GM21515 (cell line): ENCODE measurements at regions not wholly inside any gene's neighbourhood (a gene's known extent, or its start where the extent isn't known, plus 50 kb on each side); places are given as distances from the start of the nearest gene placed in this dataset.
"Not testable (repeated sequence)": the region's sequence is repeated elsewhere in the genome, so short reads cannot be mapped to it uniquely, and the experiment has no call there.

Experiments used
- ATAC-seq: cut with Tn5 transposase; IDR thresholded peaks from one replicate; pipeline ENCODE4 v1.9.1; 2021; ENCODE audit not compliant: unreplicated experiment

DNA sequence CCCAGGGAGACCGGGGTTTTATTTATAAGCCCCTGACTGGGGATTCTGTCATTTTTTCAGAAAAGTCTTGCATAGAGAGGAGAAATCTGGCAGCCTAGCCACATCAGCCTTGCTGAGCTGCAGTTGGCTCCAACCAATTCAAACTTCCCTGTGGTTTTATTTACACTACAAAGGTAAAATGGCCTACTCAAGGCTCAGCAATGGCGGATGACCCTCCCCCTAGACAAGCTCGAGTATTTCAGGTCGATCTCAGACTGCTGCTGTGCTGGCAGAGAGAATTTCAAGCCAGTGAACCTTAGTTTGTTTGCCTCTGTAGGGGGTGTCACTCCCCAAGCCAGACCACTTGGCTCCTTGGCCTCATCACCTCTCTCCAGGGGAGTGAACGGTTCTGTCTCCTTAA, 52.9 kb downstream of the CDY2A start:
- ATAC-seq, result not testable (repeated sequence)

DNA sequence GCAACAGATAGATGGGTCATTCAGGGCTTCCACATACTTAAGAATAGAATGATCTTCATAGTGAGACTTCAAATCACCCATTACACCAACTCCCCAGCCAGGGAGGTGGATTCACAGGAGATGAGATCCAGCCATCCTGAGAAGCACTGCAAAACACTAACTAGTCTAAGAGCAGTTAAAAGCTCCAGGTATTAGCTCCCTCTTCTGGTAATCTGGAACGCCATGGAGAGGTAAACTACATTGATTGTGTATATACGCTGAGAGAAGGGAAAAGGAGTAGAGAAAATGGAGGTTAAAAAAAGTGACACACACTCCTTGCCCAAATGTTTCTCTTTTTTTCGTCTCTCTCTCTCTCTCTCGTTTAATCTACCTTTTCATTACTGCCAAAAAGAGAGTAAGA, 60.3 kb downstream of the CDY2A start:
- ATAC-seq, result not testable (repeated sequence)

DNA sequence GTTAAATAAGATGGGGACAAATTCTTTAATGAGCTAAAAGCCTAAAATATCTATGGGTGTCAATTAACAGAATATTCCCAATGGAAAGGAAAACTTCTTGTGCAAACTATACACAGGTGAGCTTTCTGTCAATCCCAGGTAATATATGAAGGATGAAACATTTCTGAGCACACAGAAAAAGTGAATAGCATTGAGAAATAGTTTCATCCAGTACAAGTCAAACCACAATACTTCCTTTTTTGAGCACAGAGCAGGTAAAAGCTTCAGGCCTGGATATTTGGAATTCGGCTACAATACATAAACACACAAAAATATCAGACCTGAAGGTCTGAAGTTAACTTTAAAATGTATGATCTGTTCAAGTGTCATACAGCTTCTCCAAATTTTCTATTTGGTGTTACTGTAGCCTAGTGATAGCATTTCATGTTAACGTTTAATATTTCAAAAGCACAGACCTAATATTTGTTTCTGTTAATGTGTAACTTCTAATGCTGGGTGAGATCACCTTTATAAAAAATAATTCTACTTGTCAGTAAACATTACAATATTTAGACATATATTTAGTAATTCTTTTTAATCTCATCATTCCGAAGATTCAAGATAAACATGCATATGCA, 60.9 kb downstream of the CDY2A start:
- ATAC-seq, result not testable (repeated sequence)

DNA sequence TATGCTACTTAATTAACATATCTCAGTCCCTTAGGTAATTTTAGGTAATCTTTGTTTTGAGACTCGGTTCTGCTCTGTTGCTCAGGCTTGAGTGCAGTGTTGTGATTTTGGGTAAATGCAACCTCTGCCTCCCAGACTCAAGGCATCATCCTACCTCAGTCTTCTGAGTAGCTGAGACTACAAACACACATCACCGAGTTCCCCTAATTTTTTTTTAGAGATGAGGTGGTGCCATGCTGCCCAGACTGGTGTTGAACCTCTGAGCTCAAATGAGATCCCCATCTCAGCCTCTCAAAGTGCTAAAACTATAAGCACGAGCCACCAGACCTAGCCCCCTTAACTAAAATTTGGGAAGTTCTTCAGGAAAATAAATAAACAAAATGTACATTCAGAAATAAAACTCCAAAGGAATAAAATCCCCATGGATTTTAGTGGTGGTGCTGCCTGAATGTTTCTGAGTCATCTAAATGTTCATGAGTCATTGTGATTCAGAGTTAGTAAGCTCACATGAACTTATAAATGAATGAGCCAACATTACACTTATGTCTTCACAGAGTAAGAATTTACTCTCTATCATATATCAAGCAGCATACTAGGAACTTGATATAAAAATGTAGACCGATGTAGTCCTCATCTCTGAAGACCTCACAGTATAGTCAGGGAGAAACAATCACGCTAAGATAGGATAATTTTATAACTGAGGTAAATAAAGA, 62.5 kb downstream of the CDY2A start:
- ATAC-seq, result not testable (repeated sequence)

DNA sequence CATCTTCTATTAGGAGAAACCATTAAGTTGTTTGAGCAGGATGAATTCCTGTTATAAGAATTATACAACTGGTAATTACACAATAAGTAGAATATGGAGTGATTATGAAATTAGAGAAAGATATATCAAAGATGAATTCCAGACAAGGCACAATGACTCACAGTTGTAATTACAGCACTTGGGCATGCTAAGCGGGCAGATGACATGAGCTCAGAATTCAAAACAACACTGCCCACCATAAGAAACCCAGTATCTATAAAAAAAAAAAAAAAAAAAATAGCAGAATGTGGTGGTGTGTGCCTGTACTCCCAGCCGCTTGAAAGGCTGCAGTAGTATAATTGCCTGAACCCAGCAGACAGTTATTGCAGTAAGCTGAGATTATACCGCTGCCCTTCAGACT, 67.4 kb downstream of the CDY2A start:
- not testable (repeated sequence) for ATAC-seq

DNA sequence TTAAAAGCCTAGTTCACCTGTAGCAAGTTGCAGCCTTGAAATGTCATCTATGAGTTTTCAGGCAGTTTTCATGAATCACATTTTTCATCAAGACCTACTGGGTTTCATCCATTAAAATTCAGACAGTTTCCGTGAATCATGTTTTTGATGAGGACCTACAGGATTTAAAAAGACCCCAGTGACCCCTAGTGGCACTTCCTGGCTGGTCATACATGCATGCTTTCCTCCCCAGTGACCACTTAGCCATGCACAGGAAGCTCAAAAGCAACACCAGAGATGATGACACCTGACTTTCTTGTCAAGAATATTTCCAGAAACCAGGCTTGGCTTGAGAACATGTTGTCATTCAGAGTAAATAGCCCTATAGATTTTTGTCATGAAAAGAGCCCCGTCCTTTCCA, 80.1 kb downstream of the CDY2A start:
- not testable (repeated sequence) for ATAC-seq

DNA sequence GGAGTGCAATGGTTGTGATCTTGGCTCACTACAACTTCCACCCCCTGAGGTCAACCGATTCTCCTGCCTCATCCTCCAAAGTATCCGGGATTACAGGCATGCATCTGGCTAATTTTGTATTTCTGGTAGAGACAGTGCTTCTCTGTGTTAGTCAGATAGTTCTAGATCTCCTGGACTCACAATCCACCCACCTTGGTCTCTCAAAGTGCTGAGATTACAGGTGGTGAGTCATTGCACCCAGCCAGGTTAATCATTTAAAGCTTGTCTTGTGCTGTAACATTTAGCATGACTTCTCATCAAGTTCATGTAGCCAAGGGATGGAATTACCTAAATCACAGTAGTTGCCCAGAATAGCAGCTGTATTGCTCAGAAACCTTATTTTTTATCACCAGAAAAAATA, 92.8 kb downstream of the CDY2A start:
- ATAC-seq, result not testable (repeated sequence)

DNA sequence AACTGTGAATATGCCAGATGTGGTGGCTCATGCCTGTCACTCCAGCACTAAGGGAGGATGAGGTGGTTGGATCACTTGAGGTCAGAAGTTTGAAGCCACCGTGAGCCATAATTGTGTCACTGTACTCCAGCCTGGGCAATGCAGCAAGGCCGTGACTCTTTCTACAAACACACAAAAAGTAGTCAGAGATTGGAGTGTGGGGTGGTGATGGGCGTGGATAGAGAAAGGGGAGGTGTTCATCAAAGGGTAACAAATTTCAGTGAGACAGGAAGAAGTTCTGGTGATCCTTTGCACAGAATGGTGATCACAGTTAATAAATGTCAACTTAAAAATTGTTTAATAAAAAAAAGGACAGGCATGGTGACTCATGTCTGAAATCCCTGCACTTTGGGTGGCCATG, 112.1 kb downstream of the CDY2A start:
- ATAC-seq, result not testable (repeated sequence)

DNA sequence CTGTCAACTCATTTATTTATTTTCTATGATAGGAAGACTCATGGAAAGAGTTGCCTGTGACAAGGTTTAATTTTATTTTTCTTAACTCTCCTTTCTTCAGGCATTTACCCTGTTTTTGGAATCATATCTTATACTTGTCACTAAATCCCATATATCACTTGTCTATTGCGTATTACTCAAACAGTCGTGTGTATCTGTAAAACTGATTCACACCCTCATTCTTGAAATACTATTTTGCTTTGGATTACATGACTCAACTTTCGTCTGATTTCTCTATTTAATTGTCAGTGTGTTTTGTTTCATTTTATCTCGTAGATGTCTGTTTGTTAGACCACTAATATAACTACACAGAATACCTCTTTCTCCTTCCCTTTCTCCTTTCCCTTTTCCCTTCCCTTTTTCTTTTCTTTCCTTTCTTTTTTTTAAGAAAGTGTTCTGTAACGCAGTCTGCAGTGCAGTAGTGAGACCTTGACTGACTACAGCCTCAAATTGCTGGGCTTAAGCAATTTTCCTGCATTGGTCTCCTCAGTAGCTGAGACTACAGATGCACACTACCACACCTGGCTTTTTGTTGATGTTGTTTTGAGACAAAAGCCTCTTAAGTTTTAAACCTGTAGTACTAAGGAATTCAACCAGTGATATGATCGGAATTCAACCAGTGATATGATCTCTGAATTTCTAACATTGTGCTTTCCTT, 113.9 kb downstream of the CDY2A start:
- ATAC-seq, result not testable (repeated sequence)

DNA sequence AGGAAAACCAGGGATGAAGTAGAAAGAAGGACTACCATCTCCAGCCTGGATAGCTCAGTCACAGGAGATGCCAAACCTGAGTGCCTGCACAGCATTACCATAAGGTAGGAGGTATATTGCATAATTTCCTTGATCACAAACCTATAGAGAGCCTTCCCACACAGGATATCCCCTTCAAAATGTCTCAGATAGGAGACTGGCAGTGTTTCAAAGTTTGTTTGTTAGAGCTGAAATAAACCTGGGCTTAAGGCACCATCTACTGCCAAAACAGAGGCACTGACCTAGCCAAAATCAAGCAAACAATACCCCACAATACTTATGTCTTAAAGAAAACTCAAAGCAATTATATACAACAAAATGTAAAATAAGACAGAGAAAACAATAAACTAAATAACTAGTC, 120.8 kb downstream of the CDY2A start:
- ATAC-seq, result not testable (repeated sequence)

DNA sequence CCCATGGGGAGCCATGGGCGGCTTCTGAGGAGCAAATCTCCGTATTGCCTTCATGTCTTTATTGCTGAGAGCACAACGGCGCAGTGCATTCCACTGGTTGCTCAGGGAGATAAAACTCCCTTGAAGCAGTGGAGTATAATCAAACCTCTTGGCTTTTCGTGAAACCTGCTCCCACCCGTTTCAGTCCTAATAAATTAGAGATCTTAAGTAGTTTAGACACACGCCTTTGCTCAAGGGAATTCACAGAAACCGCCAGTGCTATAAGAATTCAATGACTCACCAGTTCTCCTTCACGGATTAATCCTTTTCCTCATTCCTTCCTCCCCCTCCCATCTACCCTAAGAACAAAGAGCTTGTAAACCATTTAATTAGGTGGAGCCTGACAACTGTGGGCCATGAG, 127.0 kb downstream of the CDY2A start:
- not testable (repeated sequence) for ATAC-seq

DNA sequence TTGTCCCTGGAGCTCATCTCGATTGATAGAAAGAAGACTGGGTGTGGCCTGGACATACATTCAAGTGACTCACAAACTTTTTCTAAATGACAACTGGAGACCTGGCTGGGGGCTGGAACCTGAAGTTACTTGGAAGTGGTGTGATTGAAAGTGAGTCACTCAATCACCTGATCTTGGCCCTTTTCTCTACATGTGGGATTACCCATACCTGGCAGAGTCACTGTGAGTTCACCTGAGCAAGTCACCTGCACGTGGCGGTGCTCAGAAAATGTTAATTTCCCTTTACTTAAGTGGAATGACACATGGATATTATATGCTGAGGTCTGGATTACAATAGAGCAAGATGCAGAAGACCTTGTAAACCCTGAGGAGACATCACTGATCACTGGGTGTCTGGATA, 140.2 kb downstream of the CDY2A start:
- not testable (repeated sequence) for ATAC-seq

DNA sequence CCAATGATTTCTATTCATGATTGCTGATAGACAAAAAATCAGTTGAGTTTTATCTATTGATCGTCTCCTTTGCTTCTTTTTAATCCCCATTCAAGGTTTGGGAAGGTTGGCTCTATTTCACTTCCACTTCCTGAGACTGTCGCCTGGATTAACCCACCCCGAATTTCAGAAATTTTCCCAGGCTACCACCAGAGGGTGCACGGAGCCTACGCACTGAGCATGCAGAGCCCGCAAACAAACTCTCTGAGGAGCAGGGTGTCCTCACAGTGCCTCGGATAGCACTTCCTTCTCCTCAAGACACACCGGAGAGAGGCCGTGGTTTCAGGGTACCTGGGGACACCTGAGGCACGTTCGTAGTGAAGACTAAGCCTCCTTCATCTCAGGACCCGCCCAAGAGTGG, 150.5 kb downstream of the CDY2A start:
- ATAC-seq, result not testable (repeated sequence)

DNA sequence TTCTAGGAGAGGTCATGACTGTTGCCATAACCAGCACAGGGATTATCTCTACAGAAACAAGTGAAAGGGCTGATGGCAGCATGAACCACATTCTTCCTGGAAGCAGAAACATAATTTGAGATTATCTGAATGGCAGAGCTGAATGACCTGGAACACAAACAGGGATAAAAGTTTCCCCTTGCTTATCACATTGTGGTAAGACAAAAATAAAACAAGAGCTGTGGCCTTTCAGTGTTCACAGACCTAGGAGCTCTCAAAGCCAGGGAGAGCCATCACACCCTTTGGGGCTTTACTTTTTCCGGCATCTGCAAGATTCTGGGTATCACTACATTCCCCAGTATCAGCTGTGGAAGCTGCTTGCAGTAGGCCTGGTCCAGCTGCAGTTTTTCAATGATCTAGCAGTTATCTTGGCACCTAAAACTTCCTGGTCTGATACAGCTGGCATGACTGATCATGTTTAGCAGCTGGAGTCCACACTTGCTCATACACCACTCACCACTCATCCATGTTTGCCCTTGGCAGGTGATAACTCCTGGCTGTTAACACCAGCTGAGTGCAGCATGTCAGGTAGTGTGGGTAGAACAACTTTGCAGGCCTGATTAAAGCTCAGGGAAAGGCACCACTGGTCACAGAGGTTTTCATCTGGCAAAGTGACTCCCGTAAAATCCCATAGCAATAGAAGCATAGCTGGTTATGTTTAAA, 163.5 kb downstream of the CDY2A start:
- not testable (repeated sequence) for ATAC-seq

DNA sequence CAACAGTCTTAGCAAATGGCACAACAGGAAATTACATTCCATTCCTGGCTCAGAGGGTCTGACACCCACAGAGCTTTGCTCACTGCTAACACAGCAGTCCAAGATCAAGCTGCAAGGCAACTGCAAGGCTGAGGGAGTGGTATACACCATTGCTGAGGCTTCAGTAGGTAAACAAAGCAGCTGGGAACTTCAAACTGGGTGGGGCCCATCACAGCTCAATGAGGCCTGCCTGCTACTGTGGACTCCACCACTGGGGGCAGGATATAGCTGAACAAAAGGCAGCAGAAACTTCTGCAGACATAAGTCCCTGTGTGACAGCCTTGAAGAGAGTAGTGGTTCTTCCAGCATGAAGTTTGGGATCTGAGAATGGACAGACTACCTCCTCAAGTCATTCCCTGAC, 212.0 kb downstream of the CDY2A start:
- not testable (repeated sequence) for ATAC-seq

DNA sequence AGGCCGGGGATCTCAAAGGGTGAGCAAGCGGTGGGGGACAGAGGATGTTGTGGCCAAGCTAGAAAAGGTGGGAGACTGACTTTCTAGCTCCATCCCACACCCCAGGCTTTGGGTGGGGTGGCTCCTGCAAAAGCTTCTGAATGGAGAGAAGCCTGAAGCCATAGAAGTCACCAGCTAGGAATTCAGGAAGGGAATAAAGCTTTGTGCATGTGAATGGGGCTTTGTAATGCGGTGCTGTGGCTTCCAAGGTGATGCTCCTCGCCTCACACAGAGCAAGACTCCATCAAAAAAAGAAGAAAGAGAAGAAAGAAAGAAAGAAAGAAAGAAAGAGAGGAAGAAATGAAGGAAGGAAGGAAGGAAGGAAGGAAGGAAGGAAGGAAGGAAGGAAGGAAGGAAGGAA, 237.0 kb downstream of the CDY2A start:
- ATAC-seq, result not testable (repeated sequence)

DNA sequence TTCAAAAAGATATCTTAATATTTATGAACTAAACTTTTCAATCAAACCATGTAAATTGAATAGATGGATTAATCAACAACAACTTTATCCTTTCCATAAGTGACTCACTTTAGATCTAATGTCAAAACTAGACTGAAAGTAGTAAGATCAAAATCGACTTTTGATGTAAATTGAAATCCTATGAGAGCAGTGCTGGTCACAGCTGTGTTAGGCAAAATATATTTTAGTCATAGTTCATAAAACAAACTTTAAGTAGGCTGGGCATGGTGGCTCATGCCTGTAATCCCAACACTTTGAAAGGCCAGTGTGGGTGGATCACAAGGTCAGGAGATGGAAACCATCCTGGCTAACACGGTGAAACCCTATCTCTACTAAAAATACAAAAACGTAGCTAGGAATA, 245.5 kb downstream of the CDY2A start:
- ATAC-seq, result not testable (repeated sequence)

DNA sequence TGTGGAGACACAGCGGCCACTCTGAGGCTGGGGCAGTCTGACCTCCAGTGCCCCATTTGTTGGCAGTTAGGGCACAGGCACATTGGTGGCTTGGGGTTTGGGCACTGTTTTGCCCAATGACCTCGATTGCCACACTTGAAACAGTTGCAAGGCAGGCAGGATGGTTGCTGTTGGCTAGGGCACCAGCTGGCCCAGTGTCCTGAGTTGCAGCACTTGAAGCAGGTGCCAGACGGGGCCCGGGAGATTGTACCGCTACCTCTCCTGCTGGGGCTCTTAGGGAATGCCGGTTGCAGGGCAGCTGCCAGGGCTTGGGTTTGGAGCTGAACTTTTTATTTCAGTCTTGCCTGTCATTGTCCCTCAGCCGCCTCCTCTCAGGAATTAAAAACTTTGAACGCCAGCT, 252.2 kb upstream of the HSFY1 start:
- not testable (repeated sequence) for ATAC-seq

DNA sequence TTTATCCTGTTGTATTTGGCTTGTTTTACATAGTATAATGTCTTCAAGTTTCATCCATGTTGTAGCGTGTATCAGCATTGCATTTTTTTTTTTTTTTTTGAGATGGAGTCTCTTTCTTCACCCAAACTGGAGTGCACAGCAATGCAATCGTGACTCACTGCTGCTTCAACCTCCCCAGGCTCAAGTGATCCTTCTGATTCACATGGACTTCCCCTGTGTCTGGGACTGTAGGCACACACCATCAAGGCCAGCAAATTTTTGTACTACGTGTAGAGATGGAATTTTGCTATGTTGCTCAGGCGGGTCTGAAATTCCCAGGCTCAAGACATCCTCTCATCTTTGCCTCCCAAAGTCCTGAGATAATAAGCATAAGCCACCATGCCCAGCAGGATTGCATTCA, 248.1 kb upstream of the HSFY1 start:
- ATAC-seq, result not testable (repeated sequence)

DNA sequence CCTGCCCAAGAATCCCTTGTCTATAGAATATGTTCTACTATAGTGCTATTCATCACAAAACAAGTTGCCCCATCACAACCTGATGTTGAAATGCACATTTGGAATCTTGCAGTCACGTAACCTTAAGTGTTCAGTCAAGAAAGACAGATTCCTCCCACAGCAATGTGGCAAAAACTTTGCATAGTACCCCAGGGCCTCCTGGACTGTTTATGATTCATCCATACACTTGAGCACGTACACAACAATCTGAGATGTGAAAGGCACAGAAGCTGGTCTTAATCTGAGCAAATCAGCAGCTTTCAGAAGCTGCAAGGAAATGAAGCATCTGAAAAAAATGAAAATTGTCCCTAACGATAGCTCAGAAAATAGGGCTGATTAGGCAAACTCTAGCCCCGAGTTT, 240.2 kb upstream of the HSFY1 start:
- not testable (repeated sequence) for ATAC-seq

DNA sequence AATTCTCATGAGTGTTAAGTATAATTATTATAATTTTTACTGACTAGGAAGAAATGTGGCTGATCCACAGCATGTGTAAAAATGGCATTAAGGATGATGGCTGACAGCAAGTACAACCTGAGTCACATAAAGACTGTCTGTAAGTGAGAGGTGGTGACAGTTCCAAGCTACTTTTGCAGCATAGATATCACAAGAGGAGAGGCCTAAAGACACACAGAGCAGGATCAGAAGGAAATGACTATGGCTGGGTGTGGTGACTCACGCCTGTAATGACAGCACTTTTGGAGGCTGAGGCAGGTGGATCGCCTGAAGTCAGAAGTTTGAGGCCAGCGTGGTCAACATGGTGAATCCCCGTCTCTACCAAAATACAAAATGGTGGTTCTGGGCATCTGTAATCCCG, 234.7 kb upstream of the HSFY1 start:
- not testable (repeated sequence) for ATAC-seq
